A549 (cell line): ENCODE measurements at regions not wholly inside any gene's neighbourhood (a gene's known extent, or its start where the extent isn't known, plus 50 kb on each side); places are given as distances from the start of the nearest gene placed in this dataset.

Experiments
- ATAC-seq, 2 experiments: fragments of 200-7000 bp in 1 of 2; fragments of >200 bp in 1 of 2; cut with Nextera tagmentation in 1 of 2; cut with Tn5 transposase in 1 of 2; 3 replicates each; pipeline versions ENCODE4 v1.8.0 to v1.9.1; 2018 to 2020; ENCODE audit warnings: mild to moderate bottlenecking in 1 of 2, moderate library complexity in 1 of 2
- CTCF ChIA-PET: fragments of 300-600 bp; sonication (Branson Sonifier 250); formaldehyde crosslinking; extraction: SDS; loops from one replicate; lab custom pipeline; 2021; ENCODE audit warnings: antibody characterized with exemption, inconsistent platforms; lab: Yijun Ruan, JAX
- POLR2A ChIA-PET: fragments of 350-600 bp; formaldehyde crosslinking; extraction: SDS; loops from one replicate; lab custom pipeline; 2021; ENCODE audit warnings: antibody characterized with exemption, inconsistent platforms; lab: Yijun Ruan, JAX
- DNase-seq, 2 experiments: peaks; one replicate each; pipeline versions ENCODE4 v3.0.0 to v3.0.0-alpha.2; 2011 to 2016; ENCODE audit warnings: low read depth in 1 of 2, low spot score in 1 of 2
- FAIRE-seq: peaks from 2 replicates; lab custom pipeline; 2011; peaks lifted over from hg19 to GRCh38; lab: Jason Lieb, UNC
- H3K27ac ChIP-seq, 2 experiments: fragments of >200 bp; sonication (Bioruptor Twin); formaldehyde crosslinking; 3 replicates each; pipeline ENCODE4 v1.5.1; 2016 to 2017
- H3K4me1 ChIP-seq: fragments of >200 bp; sonication (Bioruptor Twin); formaldehyde crosslinking; 3 replicates; pipeline ENCODE4 v1.6.1; 2016
- H3K4me2 ChIP-seq: fragments of >200 bp; sonication (Bioruptor Twin); formaldehyde crosslinking; 3 replicates; pipeline ENCODE4 v1.6.1; 2016
- H3K4me3 ChIP-seq: fragments of >200 bp; sonication (Bioruptor Twin); formaldehyde crosslinking; 3 replicates; pipeline ENCODE4 v1.5.1; 2016
- H3K9me3 ChIP-seq: fragments of >200 bp; sonication (Bioruptor Twin); formaldehyde crosslinking; 3 replicates; pipeline ENCODE4 v1.6.1; 2016
- BHLHE40 ChIP-seq: IDR thresholded peaks from 2 replicates; pipeline ENCODE4 v1.6.1; 2012; ENCODE audit warnings: low read depth, low read length, inconsistent platforms
- CBX2 ChIP-seq: fragments of 200-600 bp; sonication (generic); IDR thresholded peaks from 2 replicates; pipeline ENCODE4 v1.6.1; 2016; ENCODE audit warnings: low read depth, mild to moderate bottlenecking, borderline replicate concordance
- CEBPB ChIP-seq, 2 experiments: fragments of >200 bp in 1 of 2; sonication (Bioruptor Twin) in 1 of 2; formaldehyde crosslinking in 1 of 2; IDR thresholded peaks; 2 replicates each; pipeline ENCODE4 v1.6.1; 2012 to 2016
- CHD2 ChIP-seq: fragments of 150-350 bp; IDR thresholded peaks from 2 replicates; pipeline ENCODE4 v1.6.1; 2014; ENCODE audit warnings: low read length; ENCODE audit not compliant: partially characterized antibody
- CHD4 ChIP-seq: fragments of 200-600 bp; sonication (generic); IDR thresholded peaks from 2 replicates; pipeline ENCODE4 v1.6.1; 2016; ENCODE audit warnings: antibody characterized with exemption, mild to moderate bottlenecking, borderline replicate concordance
- EP300 ChIP-seq, 2 experiments: fragments of >200 bp; sonication (Bioruptor Twin); formaldehyde crosslinking; IDR thresholded peaks; 2 replicates in 1 of 2; 3 replicates in 1 of 2; pipeline ENCODE4 v1.6.1; 2016 to 2017
- ESRRA ChIP-seq: fragments of 150-350 bp; IDR thresholded peaks from 2 replicates; pipeline ENCODE4 v1.6.1; 2014; ENCODE audit warnings: mild to moderate bottlenecking, low read length, borderline replicate concordance
- FOSB ChIP-seq: fragments of 250-450 bp; sonication (Bioruptor Pico); IDR thresholded peaks from 2 replicates; pipeline ENCODE4 v1.5.0; 2020; ENCODE audit warnings: mild to moderate bottlenecking, moderate library complexity
- FOSL2 ChIP-seq, 2 experiments: fragments of 450-650 bp in 1 of 2; fragments of >200 bp in 1 of 2; sonication (Bioruptor Twin) in 1 of 2; formaldehyde crosslinking; IDR thresholded peaks; 2 replicates each; pipeline versions ENCODE4 v1.5.0 to v1.6.1; 2016 to 2020; ENCODE audit warnings: mild to moderate bottlenecking in 1 of 2, moderate library complexity in 1 of 2
- FOXS1 ChIP-seq: fragments of 250-450 bp; sonication (Bioruptor Pico); IDR thresholded peaks from 2 replicates; pipeline ENCODE4 v1.5.0; 2020; ENCODE audit warnings: mild to moderate bottlenecking, moderate library complexity
- HDAC2 ChIP-seq: fragments of 200-600 bp; sonication (generic); IDR thresholded peaks from 2 replicates; pipeline ENCODE4 v1.6.1; 2016
- HOXB13 ChIP-seq: fragments of 250-450 bp; sonication (Bioruptor Pico); IDR thresholded peaks from 2 replicates; pipeline ENCODE4 v1.5.0; 2020; ENCODE audit warnings: low read depth, mild to moderate bottlenecking, moderate library complexity
- HOXB5 ChIP-seq: fragments of 250-450 bp; sonication (Bioruptor Pico); IDR thresholded peaks from 2 replicates; pipeline ENCODE4 v1.5.0; 2020; ENCODE audit warnings: mild to moderate bottlenecking, moderate library complexity
- MAZ ChIP-seq: fragments of 150-350 bp; IDR thresholded peaks from 2 replicates; pipeline ENCODE4 v1.6.1; 2014; ENCODE audit warnings: antibody characterized with exemption, low read depth, low read length, borderline replicate concordance
- NFE2L2 ChIP-seq: fragments of 150-350 bp; conservative IDR thresholded peaks from 2 replicates; pipeline ENCODE4 v1.6.1; 2014; ENCODE audit warnings: low read length
- NR3C1 ChIP-seq: fragments of >200 bp; sonication (Bioruptor Twin); formaldehyde crosslinking; IDR thresholded peaks from 3 replicates; pipeline ENCODE4 v1.6.1; 2017
- PHF8 ChIP-seq: fragments of 200-600 bp; sonication (generic); IDR thresholded peaks from 2 replicates; pipeline ENCODE4 v1.6.1; 2016; ENCODE audit warnings: low read depth, mild to moderate bottlenecking, antibody characterized with exemption, moderate library complexity, borderline replicate concordance
- RFX5 ChIP-seq: fragments of 450-650 bp; IDR thresholded peaks from 2 replicates; pipeline ENCODE4 v1.7.1; 2014; ENCODE audit warnings: antibody characterized with exemption, mild to moderate bottlenecking, moderate library complexity
- SREBF2 ChIP-seq: fragments of 450-650 bp; IDR thresholded peaks from 2 replicates; pipeline ENCODE4 v1.6.1; 2014; ENCODE audit warnings: mild to moderate bottlenecking, moderate library complexity
- TP53 ChIP-seq: fragments of 250-450 bp; sonication (Bioruptor Pico); IDR thresholded peaks from 2 replicates; pipeline ENCODE4 v1.5.0; 2021; ENCODE audit warnings: mild to moderate bottlenecking, moderate library complexity
- ZFP36 ChIP-seq: fragments of 450-650 bp; IDR thresholded peaks from 2 replicates; pipeline ENCODE4 v1.6.1; 2014; ENCODE audit warnings: borderline replicate concordance; ENCODE audit not compliant: partially characterized antibody
- ZNF302 ChIP-seq: fragments of 250-450 bp; sonication (Bioruptor Pico); IDR thresholded peaks from 2 replicates; pipeline ENCODE4 v1.9.0; 2021; ENCODE audit warnings: inconsistent platforms, mild to moderate bottlenecking, moderate library complexity
- WGBS: methylation state at CpG from one replicate; pipeline ENCODE4 v1.1.6; 2017; ENCODE audit errors: missing lambda C conversion rate; 5-methylcytosine and 5-hydroxymethylcytosine counted together
- TF ChIP-seq, protein P1 (sequence below): IDR thresholded peaks from 2 replicates; pipeline ENCODE4 v1.6.1; 2012
- TF ChIP-seq, protein P2 (sequence below): fragments of 250-450 bp; sonication (Bioruptor Pico); IDR thresholded peaks from 2 replicates; pipeline ENCODE4 v1.5.0; 2021; ENCODE audit warnings: mild to moderate bottlenecking, moderate library complexity, borderline replicate concordance
- TF ChIP-seq, protein P3 (sequence below): fragments of >200 bp; sonication (Bioruptor Twin); formaldehyde crosslinking; IDR thresholded peaks from 3 replicates; pipeline ENCODE4 v1.6.1; 2016
- TF ChIP-seq, protein P4 (sequence below): IDR thresholded peaks from 2 replicates; pipeline ENCODE4 v1.6.1; 2012; ENCODE audit warnings: low read depth, borderline replicate concordance
- TF ChIP-seq, protein P5 (sequence below): fragments of 250-450 bp; sonication (Bioruptor Pico); IDR thresholded peaks from 2 replicates; pipeline ENCODE4 v1.5.0; 2020; ENCODE audit warnings: low read depth, mild to moderate bottlenecking, moderate library complexity
- TF ChIP-seq, protein P6 (sequence below): fragments of >200 bp; sonication (Bioruptor Twin); formaldehyde crosslinking; IDR thresholded peaks from 2 replicates; pipeline ENCODE4 v1.6.1; 2016

DNA sequence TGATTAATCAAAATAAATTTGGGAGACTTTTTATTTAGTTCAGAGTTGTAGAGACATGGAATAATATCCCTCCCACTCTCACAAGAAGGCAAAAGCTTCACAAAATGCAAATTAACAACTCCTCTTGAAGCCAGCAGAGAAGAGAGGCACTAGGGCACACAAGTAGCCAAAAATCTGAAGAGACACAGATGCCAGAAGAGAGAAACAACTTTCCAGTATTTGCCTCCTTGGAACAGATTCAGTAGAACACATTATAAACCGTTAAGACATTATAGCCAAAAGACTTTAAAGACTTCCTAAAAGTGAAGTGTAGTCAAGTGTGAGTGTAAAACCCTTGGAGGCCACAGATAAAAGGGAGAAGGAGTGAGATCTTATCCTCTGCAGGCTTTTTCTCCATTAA is 1024.9 kb upstream of the ADGRL3 start (continued):
- TF ChIP-seq PHF8 = no peak
- no peak for TF ChIP-seq CEBPB (IDR thresholded peaks at IDR 0.05)
- TF ChIP-seq HOXB13 (CRISPR knock-in tag) = no peak
- TF ChIP-seq MAZ = no peak
- TF ChIP-seq FOSB = no peak
- TF ChIP-seq HOXB5 (CRISPR knock-in tag) = no peak
- no peak for TF ChIP-seq CHD4
- TF ChIP-seq CHD2 = no peak
- TF ChIP-seq SREBF2 = no peak
- TF ChIP-seq, protein P1, sequence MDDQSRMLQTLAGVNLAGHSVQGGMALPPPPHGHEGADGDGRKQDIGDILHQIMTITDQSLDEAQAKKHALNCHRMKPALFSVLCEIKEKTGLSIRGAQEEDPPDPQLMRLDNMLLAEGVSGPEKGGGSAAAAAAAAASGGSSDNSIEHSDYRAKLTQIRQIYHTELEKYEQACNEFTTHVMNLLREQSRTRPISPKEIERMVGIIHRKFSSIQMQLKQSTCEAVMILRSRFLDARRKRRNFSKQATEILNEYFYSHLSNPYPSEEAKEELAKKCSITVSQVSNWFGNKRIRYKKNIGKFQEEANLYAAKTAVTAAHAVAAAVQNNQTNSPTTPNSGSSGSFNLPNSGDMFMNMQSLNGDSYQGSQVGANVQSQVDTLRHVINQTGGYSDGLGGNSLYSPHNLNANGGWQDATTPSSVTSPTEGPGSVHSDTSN = no peak
- TF ChIP-seq FOSL2 (IDR thresholded peaks at IDR 0.05) = no peak
- no peak for TF ChIP-seq FOSL2 (CRISPR knock-in tag; IDR thresholded peaks at IDR 0.05)
- TF ChIP-seq, protein P2, sequence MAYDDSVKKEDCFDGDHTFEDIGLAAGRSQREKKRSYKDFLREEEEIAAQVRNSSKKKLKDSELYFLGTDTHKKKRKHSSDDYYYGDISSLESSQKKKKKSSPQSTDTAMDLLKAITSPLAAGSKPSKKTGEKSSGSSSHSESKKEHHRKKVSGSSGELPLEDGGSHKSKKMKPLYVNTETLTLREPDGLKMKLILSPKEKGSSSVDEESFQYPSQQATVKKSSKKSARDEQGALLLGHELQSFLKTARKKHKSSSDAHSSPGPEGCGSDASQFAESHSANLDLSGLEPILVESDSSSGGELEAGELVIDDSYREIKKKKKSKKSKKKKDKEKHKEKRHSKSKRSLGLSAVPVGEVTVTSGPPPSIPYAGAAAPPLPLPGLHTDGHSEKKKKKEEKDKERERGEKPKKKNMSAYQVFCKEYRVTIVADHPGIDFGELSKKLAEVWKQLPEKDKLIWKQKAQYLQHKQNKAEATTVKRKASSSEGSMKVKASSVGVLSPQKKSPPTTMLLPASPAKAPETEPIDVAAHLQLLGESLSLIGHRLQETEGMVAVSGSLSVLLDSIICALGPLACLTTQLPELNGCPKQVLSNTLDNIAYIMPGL (CRISPR knock-in tag) = no peak
- TF ChIP-seq, all 56 proteins: peak for 0

DNA sequence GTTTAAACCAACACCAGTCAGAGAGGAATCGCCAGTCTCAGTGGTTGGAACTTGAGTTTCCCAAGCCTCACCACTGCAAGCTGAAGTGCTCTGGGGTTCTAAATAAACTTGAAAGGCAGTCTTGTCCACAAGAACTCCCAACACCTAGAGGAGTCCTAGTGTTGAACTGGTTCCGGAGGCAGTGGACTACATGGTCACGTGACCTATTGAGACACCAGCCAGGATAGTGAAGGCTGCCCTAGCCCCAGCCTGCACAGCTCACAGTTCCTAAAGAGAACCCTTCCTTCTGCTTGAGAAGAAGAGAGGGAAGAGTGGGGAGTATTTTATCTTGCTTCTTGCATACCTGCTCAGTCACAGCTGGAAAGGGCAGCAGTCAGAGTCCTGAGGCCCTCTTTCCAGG is 1012.7 kb upstream of the ADGRL3 start:
- WGBS = 33% methylated on average over 2 of the region's 3 CpGs
- ChIA-PET POLR2A (no interaction called here), CTCF (interaction anchor here (1.0 kb wide), 1 partner anchor 13 kb away, joined by 3 read pairs; no protein-coding TSS in a partner anchor)
- H3K4me1 ChIP-seq = no peaks in the 10 kb centered on the region
- no peaks in the 10 kb centered on the region for H3K9me3 ChIP-seq
- no peak overlapping the region for H3K4me2 ChIP-seq
- FAIRE-seq (no peak), DNase-seq (no peak), ATAC-seq (no peak)
- H3K27ac ChIP-seq = no peak overlapping the region
- H3K4me3 ChIP-seq = no peak overlapping the region
- TF ChIP-seq TP53 (CRISPR knock-in tag) = no peak
- TF ChIP-seq HOXB13 (CRISPR knock-in tag) = no peak
- TF ChIP-seq PHF8 = no peak
- TF ChIP-seq RFX5 = no peak
- no peak for TF ChIP-seq HDAC2
- TF ChIP-seq ZFP36 = no peak
- TF ChIP-seq BHLHE40 = no peak
- TF ChIP-seq FOXS1 (CRISPR knock-in tag) = no peak
- TF ChIP-seq, protein P3, sequence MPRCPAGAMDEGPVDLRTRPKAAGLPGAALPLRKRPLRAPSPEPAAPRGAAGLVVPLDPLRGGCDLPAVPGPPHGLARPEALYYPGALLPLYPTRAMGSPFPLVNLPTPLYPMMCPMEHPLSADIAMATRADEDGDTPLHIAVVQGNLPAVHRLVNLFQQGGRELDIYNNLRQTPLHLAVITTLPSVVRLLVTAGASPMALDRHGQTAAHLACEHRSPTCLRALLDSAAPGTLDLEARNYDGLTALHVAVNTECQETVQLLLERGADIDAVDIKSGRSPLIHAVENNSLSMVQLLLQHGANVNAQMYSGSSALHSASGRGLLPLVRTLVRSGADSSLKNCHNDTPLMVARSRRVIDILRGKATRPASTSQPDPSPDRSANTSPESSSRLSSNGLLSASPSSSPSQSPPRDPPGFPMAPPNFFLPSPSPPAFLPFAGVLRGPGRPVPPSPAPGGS = no peak

- Histone ChIP-seq H3K4me2 (no peak overlapping the region), H3K4me3 (no peak overlapping the region), H3K4me1 (no peaks in the 10 kb centered on the region), H3K9me3 (no peaks in the 10 kb centered on the region), H3K27ac (no peak overlapping the region)
- WGBS = 37% methylated on average over 5 of the region's 5 CpGs
- ChIA-PET POLR2A (no interaction called here), CTCF (no interaction called here)
- no peak for ATAC-seq
- DNase-seq = no peak
- no peak for FAIRE-seq
- TF ChIP-seq PHF8 = no peak
- TF ChIP-seq CEBPB (IDR thresholded peaks at IDR 0.05) = no peak
- no peak for TF ChIP-seq NR3C1
- TF ChIP-seq NFE2L2 = no peak
- no peak for TF ChIP-seq HOXB5 (CRISPR knock-in tag)
- TF ChIP-seq, protein P2 (CRISPR knock-in tag) = no peak
- TF ChIP-seq, protein P4, sequence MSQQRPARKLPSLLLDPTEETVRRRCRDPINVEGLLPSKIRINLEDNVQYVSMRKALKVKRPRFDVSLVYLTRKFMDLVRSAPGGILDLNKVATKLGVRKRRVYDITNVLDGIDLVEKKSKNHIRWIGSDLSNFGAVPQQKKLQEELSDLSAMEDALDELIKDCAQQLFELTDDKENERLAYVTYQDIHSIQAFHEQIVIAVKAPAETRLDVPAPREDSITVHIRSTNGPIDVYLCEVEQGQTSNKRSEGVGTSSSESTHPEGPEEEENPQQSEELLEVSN = no peak
- TF ChIP-seq, protein P5, sequence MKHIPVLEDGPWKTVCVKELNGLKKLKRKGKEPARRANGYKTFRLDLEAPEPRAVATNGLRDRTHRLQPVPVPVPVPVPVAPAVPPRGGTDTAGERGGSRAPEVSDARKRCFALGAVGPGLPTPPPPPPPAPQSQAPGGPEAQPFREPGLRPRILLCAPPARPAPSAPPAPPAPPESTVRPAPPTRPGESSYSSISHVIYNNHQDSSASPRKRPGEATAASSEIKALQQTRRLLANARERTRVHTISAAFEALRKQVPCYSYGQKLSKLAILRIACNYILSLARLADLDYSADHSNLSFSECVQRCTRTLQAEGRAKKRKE = no peak
- TF ChIP-seq ESRRA = no peak
- TF ChIP-seq ZNF302 (CRISPR knock-in tag) = no peak
- TF ChIP-seq CBX2 = no peak
- TF ChIP-seq, protein P6, sequence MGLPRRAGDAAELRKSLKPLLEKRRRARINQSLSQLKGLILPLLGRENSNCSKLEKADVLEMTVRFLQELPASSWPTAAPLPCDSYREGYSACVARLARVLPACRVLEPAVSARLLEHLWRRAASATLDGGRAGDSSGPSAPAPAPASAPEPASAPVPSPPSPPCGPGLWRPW = no peak
- no peak for TF ChIP-seq EP300 (IDR thresholded peaks at IDR 0.05)
Observed at GRCh38 chr4:60189286-60189685, 1010.8 kb upstream of the ADGRL3 start.
